ENCODE measurements at regions not wholly inside any gene's neighbourhood (a gene's known extent, or its start where the extent isn't known, plus 50 kb on each side); places are given as distances from the start of the nearest gene placed in this dataset.

DNA sequence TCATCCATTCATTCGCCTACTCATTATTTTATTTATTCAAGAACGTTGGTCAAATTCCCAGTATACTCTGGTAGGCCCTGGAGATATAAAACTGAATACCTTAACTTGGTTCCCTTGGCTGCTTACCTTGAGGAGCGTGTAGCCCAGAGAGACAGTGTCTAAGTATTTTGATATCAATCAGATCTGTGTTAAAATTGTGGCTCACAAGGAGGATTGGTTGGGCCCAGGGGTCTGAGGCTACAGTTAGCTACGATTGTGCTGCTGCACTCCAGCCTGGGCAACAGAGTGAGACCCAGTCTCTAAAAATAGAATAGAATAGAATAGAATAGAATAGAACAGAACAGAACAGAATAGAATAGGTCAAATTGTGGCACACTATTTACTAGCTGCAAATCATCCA lies 438.4 kb downstream of the ADAMTS20 start:
- WGBS (ENCODE audit: extremely low coverage, insufficient read length, low lambda C conversion rate), result no CpG with 5 or more reads among the region's 4 CpGs
- TF ChIP-seq, protein P1, sequence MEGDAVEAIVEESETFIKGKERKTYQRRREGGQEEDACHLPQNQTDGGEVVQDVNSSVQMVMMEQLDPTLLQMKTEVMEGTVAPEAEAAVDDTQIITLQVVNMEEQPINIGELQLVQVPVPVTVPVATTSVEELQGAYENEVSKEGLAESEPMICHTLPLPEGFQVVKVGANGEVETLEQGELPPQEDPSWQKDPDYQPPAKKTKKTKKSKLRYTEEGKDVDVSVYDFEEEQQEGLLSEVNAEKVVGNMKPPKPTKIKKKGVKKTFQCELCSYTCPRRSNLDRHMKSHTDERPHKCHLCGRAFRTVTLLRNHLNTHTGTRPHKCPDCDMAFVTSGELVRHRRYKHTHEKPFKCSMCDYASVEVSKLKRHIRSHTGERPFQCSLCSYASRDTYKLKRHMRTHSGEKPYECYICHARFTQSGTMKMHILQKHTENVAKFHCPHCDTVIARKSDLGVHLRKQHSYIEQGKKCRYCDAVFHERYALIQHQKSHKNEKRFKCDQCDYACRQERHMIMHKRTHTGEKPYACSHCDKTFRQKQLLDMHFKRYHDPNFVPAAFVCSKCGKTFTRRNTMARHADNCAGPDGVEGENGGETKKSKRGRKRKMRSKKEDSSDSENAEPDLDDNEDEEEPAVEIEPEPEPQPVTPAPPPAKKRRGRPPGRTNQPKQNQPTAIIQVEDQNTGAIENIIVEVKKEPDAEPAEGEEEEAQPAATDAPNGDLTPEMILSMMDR (conservative IDR thresholded peaks at IDR 0.05), result no peak
- H3K36me3 Mint-ChIP-seq (ENCODE audit: insufficient read depth in 1 of 3, low read depth in 3 of 3), result no peaks in the 10 kb centered on the region; a peak in 1 of 7 replicates

More for the DNA sequence above, 438.4 kb downstream of the ADAMTS20 start:
- Histone ChIP-seq H4K5ac (ENCODE audit: insufficient read length, low read depth, low read length) (no peak overlapping the region), H3K79me1 (ENCODE audit: insufficient read depth, low read depth, low read length, poor library complexity, severe bottlenecking) (no peaks in the 10 kb centered on the region), H3K56ac (ENCODE audit: insufficient read length, low read depth, low read length) (no peak overlapping the region), H3K14ac (ENCODE audit: insufficient read depth, low read length) (no peak overlapping the region), H3T11ph (ENCODE audit: low read length) (no peak overlapping the region), H2BK12ac (ENCODE audit: insufficient read length, low read depth, low read length) (no peak overlapping the region), H3K9me3 (ENCODE audit: control insufficient read depth, low read depth, low read length) (no peaks in the 10 kb centered on the region), H2BK15ac (ENCODE audit: low read depth, low read length) (no peak overlapping the region), H3K23me2 (ENCODE audit: insufficient read length, low read depth, low read length, poor library complexity, severe bottlenecking) (no peaks in the 10 kb centered on the region), H4K20me1 (ENCODE audit: control insufficient read depth, insufficient read depth, insufficient read length) (no peaks in the 10 kb centered on the region), H2AK5ac (ENCODE audit: insufficient read length, low read length) (no peak overlapping the region), H2BK120ac (ENCODE audit: low read depth, low read length, poor library complexity, severe bottlenecking) (no peak overlapping the region), H3K27me3 (ENCODE audit: insufficient read depth, low read length) (no peaks in the 10 kb centered on the region), H3K4me2 (ENCODE audit: insufficient read depth, insufficient read length, low read length) (no peak overlapping the region), H2AFZ (ENCODE audit: low read length) (no peak overlapping the region), H3K4ac (ENCODE audit: low read depth, low read length) (no peak overlapping the region), H2BK20ac (ENCODE audit: low read depth, low read length, poor library complexity, severe bottlenecking) (no peak overlapping the region), H3K79me2 (ENCODE audit: insufficient read depth, low read length) (no peaks in the 10 kb centered on the region), H3K9ac (ENCODE audit: extremely low read depth, insufficient read length, low read length) (no peak overlapping the region), H3K4me1 (ENCODE audit: insufficient read depth, low read length) (no peaks in the 10 kb centered on the region), H4K8ac (replicated peaks; ENCODE audit: insufficient read length, low read depth, low read length) (no peak overlapping the region), H3K27ac (ENCODE audit: insufficient read length, low read depth, low read length) (no peak overlapping the region), H3K18ac (ENCODE audit: insufficient read length, low read depth, low read length) (no peak overlapping the region), H4K91ac (ENCODE audit: insufficient read length, low read depth, low read length) (no peak overlapping the region), H2BK5ac (ENCODE audit: insufficient read length, low read length) (no peak overlapping the region), H3K23ac (ENCODE audit: insufficient read length, low read depth, low read length) (no peak overlapping the region)
- Mint-ChIP-seq H3K27me3 (ENCODE audit: low read depth) (no peaks in the 10 kb centered on the region; the same call in 1 of the 2 replicates), H3K4me3 (no peak overlapping the region), H3K4me1 (peaks cover 4 to 8% of the 10 kb centered on the region in 2 experiments), H3K27ac (no peak overlapping the region), H3K9me3 (no peaks in the 10 kb centered on the region; a peak in 1 of 5 replicates)
- no peak for DNase-seq
